ENCODE measurements at regions not wholly inside any gene's neighbourhood (a gene's known extent, or its start where the extent isn't known, plus 50 kb on each side); places are given as distances from the start of the nearest gene placed in this dataset.
"Not testable (repeated sequence)": the region's sequence is repeated elsewhere in the genome, so short reads cannot be mapped to it uniquely, and the experiment has no call there.

DNA sequence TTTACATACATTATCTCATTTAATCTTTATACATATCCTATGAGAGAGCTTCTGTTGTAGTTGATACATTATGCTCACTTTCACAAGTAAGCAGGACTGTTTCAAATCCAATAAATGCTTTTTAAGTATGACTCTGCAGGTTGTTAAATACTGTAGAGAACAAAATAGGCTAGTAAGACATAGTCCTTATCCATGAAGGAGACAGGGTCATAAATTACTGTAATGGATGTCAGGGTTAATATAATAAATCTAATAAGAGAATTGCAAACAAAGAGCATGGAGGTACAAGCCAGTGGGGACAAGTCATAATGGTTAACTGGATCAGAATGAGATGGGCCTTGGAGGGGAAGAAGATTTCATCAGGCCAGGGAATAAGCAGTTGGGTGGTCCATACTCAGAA is 303.8 kb upstream of the RGS6 start:
- peaks cover 11% of the 10 kb centered on the region for H3K9me3 Mint-ChIP-seq
- intact Hi-C loops (cut with micrococcal nuclease), result no loop called here
- no peaks in the 10 kb centered on the region for H3K27me3 Mint-ChIP-seq (ENCODE audit: low read depth)
- H3K36me3 Mint-ChIP-seq (ENCODE audit: low read depth), result peaks cover 60% of the 10 kb centered on the region
- no peak overlapping the region for H3K4me3 Mint-ChIP-seq (ENCODE audit: low read depth)
- peaks cover 3% of the 10 kb centered on the region for H3K4me1 Mint-ChIP-seq (ENCODE audit: low read depth)
- H3K27ac Mint-ChIP-seq, result no peak overlapping the region
- no peak for DNase-seq (ENCODE audit: low spot score)

DNA sequence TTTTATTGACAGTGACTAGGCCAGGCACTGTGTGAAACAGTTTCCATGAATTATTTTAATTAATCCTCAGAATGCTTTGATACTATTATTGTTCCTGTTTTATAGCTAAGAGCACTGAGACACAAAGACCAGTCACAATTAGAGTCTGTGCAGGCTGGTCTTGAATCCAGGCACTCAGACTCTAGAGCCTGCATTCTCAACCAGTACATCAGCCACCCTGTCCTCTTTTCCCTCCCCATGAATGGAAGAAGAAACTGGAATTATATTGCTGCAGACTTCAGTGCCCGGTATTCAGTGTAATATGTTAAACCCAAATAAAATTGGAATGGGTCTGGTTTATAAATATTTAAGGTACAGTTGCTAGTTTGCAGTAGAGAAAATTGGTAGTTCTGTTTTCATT is 303.0 kb upstream of the RGS6 start:
- no peak for DNase-seq (ENCODE audit: low spot score)
- intact Hi-C loops (cut with micrococcal nuclease), result no loop called here
- Mint-ChIP-seq H3K4me3 (ENCODE audit: low read depth) (no peak overlapping the region), H3K4me1 (ENCODE audit: low read depth) (no peaks in the 10 kb centered on the region), H3K36me3 (ENCODE audit: low read depth) (peaks cover 60% of the 10 kb centered on the region), H3K9me3 (peaks cover 16% of the 10 kb centered on the region), H3K27me3 (ENCODE audit: low read depth) (no peaks in the 10 kb centered on the region), H3K27ac (no peak overlapping the region)

DNA sequence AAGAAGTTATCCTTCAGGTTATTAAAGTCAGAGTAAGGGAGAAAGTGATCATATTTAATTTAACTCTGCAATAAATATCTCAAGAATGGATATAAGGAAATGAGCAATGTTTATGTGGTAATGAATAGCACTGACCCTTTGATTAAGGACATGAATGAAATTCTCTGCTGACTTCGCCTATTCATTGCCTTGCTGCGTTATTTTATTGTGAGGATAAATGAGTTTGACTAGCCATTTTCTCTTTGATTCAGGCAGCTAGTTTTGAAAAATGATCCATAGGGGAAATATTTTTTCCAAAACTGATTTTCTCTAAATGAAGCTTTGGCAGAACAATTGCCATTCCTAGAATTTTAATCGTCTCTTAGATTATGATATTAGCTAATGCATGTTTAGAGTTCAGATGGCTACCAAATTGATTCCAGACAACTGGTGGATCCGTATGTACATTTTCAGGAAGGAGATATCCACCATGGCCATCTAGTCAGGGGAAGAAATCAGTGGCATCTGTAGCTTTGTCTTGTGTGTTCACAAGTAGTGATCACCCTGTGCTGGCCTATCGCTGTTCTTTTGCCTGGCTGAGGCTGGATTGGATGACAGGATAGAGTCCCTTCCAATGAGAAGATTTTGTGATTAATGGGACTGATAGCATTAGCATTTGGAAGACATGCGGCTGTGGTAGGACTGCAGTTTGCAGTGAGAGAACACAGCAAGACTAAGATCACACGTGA is 302.3 kb upstream of the RGS6 start:
- peaks cover 63% of the 10 kb centered on the region for H3K36me3 Mint-ChIP-seq (ENCODE audit: low read depth)
- H3K4me3 Mint-ChIP-seq (ENCODE audit: low read depth), result no peak overlapping the region
- peaks cover 16% of the 10 kb centered on the region for H3K9me3 Mint-ChIP-seq
- no peaks in the 10 kb centered on the region for H3K4me1 Mint-ChIP-seq (ENCODE audit: low read depth)
- intact Hi-C loops (cut with micrococcal nuclease), result no loop called here
- H3K27me3 Mint-ChIP-seq (ENCODE audit: low read depth), result no peaks in the 10 kb centered on the region
- H3K27ac Mint-ChIP-seq, result no peak overlapping the region
- DNase-seq (ENCODE audit: low spot score), result no peak

DNA sequence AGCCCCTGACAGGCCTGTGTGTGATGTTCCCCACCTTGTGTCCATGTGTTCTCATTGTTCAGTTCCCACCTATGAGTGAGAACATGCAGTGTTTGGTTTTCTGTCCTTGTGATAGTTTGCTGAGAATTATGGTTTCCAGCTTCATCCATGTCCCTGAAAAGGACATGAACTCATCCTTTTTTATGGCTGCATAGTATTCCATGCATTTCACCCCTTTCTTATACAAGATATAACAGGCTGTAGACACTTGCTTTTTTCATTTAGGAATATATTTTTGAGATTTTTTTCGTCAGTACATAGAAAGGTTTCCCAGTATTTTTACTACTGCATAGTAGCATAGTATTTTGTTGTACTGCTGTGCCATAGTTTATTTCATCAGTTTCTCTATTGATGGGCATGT is 301.2 kb upstream of the RGS6 start:
- H3K27ac Mint-ChIP-seq; H3K27me3 Mint-ChIP-seq (ENCODE audit: low read depth); DNase-seq (ENCODE audit: low spot score); H3K4me3 Mint-ChIP-seq (ENCODE audit: low read depth); intact Hi-C loops (cut with micrococcal nuclease); H3K4me1 Mint-ChIP-seq (ENCODE audit: low read depth): not testable (repeated sequence)
- peaks cover 67% of the 10 kb centered on the region for H3K36me3 Mint-ChIP-seq (ENCODE audit: low read depth)
- H3K9me3 Mint-ChIP-seq, result peaks cover 16% of the 10 kb centered on the region

DNA sequence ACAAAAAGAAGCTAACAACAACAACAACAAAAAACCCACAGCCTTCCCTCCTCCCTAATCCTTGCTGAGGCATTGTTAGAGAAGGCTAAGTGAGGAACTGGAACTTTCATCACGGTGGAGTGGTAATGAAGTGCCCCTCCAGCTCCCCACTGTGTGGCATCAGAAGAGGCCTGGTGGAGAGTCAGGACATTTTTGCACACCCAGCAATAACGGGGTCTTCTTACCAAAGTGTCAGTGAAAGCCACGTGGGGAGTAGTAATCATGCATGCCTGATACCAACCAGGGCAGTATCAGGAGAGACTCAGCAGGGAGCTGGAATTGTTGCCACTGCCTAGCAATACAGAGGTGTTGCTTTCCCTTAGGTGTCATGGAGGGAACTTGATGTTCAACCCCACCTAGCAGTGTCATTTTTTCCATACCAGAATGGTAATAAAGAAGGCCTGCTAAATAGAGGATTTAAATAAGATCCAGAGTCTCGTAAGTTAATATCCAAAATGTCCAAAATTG is 299.7 kb upstream of the RGS6 start:
- peaks cover 11% of the 10 kb centered on the region for H3K4me1 Mint-ChIP-seq (ENCODE audit: low read depth)
- H3K27me3 Mint-ChIP-seq (ENCODE audit: low read depth), result no peaks in the 10 kb centered on the region
- no peak for DNase-seq (ENCODE audit: low spot score)
- peaks cover 70% of the 10 kb centered on the region for H3K36me3 Mint-ChIP-seq (ENCODE audit: low read depth)
- intact Hi-C loops (cut with micrococcal nuclease), result no loop called here
- H3K4me3 Mint-ChIP-seq (ENCODE audit: low read depth), result no peak overlapping the region
- H3K9me3 Mint-ChIP-seq, result peaks cover 21% of the 10 kb centered on the region
- H3K27ac Mint-ChIP-seq, result no peak overlapping the region

DNA sequence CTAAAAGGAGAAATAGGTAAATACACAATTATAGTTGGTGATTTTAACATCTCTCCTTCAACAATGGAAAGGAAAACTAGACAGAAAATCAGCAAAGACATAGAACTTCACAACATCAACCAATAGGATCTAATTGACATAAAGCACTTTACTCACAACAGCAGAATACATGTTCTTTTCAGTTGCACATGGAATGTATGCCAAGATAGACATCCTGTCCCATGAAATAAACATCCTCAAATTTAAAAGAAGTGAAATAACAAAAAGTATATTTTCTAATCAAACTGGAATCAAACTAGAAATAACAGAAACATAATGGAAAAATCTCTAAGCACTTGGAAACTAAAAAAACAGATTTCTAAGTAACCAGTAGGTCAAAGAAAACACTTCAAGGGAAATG is 296.2 kb upstream of the RGS6 start:
- Mint-ChIP-seq H3K36me3 (ENCODE audit: low read depth) (peaks cover 67% of the 10 kb centered on the region), H3K4me3 (ENCODE audit: low read depth) (no peak overlapping the region), H3K27me3 (ENCODE audit: low read depth) (no peaks in the 10 kb centered on the region), H3K4me1 (ENCODE audit: low read depth) (peaks cover 11% of the 10 kb centered on the region), H3K9me3 (peaks cover 21% of the 10 kb centered on the region), H3K27ac (peak overlapping the region; percentile 51)
- intact Hi-C loops (cut with micrococcal nuclease), result no loop called here
- no peak for DNase-seq (ENCODE audit: low spot score)

DNA sequence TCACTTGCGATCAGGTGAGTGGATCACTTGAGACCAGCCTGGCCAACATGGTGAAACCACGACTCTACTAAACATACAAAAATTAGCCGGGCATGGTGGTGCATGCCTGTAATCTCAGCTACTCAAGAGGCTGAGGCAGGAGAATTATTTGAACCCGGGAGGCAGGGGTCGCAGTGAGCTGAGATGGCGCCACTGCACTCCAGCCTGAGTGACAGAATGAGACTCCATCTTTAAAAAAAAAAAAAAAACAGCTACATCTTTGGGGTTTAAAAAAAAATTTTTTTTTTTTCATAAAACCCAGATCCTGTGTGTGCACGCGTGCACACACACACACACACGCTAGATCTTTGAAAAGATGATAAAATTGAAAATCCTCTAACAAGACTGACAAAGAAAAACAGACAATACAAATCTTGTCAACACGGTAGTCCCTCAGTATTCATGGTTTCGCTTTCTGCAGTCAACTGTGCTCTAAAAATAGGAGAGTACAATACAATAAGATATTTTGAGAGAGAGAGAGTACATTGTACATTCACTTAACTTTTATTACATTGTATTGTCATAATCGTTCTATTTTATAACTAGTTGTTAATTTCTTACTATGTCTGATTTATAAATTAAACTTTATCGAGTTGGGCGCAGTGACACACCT is 295.3 kb upstream of the RGS6 start:
- Mint-ChIP-seq H3K27ac (no peak overlapping the region), H3K4me3 (ENCODE audit: low read depth) (no peak overlapping the region), H3K36me3 (ENCODE audit: low read depth) (peaks cover 65% of the 10 kb centered on the region), H3K27me3 (ENCODE audit: low read depth) (no peaks in the 10 kb centered on the region), H3K4me1 (ENCODE audit: low read depth) (peaks cover 11% of the 10 kb centered on the region), H3K9me3 (peaks cover 21% of the 10 kb centered on the region)
- no peak for DNase-seq (ENCODE audit: low spot score)
- intact Hi-C loops (cut with micrococcal nuclease), result no loop called here

DNA sequence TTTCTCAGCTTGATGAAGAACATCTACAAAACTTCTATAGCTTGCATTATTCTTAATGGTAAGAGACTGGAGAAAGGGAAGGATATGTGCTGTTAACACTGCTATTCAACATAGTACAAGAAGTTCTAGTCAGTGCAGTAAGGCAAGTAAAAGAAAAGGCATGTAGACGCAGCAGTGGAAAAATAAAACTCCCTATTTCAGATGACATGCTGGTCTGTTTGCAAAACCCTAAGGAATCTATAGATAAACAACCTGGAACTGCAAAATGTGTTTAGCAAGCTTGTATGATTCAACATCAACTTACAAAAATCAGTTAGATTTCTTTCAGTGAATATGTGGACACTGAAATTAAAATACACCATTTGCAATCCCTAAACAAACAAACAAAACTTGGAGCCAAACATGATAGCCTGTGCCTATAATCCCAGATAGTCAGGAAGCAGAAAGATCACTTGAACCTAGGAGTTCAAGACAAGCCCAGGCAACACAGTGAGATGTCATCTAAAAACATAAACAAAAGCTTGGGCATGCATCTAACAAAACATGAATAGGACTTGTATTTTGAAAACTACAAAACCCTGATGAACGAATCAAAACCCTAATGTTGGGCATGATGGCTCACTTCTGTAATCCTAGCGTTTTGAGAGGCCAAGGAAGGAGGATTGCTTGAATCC is 293.6 kb upstream of the RGS6 start:
- Mint-ChIP-seq H3K4me1 (ENCODE audit: low read depth) (peaks cover 11% of the 10 kb centered on the region), H3K4me3 (ENCODE audit: low read depth) (no peak overlapping the region), H3K36me3 (ENCODE audit: low read depth) (peaks cover 64% of the 10 kb centered on the region), H3K9me3 (peaks cover 24% of the 10 kb centered on the region), H3K27me3 (ENCODE audit: low read depth) (no peaks in the 10 kb centered on the region), H3K27ac (no peak overlapping the region)
- no peak for DNase-seq (ENCODE audit: low spot score)
- intact Hi-C loops (cut with micrococcal nuclease), result no loop called here

DNA sequence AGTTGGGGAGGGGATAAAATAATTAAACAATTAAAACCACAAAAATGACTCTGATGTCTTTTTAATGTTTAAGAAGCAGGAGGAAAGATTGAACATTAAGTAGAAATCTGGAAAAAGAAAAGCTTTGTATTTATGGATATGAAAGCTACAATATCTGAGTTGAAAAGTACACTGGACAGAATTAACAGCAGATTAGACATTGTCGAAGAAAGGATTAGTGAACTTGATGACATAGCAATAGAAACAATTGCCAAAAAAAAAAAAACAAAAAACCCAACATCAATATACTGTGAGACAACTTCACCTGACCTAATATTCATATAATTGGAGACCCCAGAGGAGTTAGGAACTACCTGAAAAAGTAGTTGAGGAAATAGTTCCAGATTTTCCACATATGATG is 289.5 kb upstream of the RGS6 start:
- Mint-ChIP-seq H3K4me1 (ENCODE audit: low read depth) (no peaks in the 10 kb centered on the region), H3K27me3 (ENCODE audit: low read depth) (no peaks in the 10 kb centered on the region), H3K4me3 (ENCODE audit: low read depth) (no peak overlapping the region), H3K9me3 (peaks cover 21% of the 10 kb centered on the region), H3K36me3 (ENCODE audit: low read depth) (peaks cover 60% of the 10 kb centered on the region), H3K27ac (no peak overlapping the region)
- intact Hi-C loops (cut with micrococcal nuclease), result no loop called here
- DNase-seq (ENCODE audit: low spot score), result no peak

DNA sequence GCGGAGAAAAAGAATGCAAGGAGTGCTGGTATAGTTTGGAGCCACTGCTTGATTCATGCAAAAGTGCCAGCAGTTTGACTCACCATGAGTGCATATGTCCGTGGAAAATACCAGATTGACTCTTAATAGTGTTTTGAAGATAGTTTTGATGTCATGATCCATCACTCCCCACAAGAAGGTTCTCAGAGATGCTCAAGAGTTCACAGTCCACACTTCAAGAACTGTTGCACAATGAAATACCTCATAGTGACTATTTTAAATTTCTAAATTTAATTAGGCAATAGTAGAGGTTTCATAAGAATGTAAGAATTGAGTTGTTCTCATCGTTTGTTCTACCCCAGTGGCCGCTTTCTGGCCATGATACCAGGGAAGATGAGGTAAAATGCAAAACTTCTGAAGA is 286.6 kb upstream of the RGS6 start:
- DNase-seq (ENCODE audit: low spot score), result no peak
- no peaks in the 10 kb centered on the region for H3K4me1 Mint-ChIP-seq (ENCODE audit: low read depth)
- intact Hi-C loops (cut with micrococcal nuclease), result no loop called here
- H3K27ac Mint-ChIP-seq, result no peak overlapping the region
- no peaks in the 10 kb centered on the region for H3K27me3 Mint-ChIP-seq (ENCODE audit: low read depth)
- peaks cover 22% of the 10 kb centered on the region for H3K9me3 Mint-ChIP-seq
- H3K4me3 Mint-ChIP-seq (ENCODE audit: low read depth), result no peak overlapping the region
- peaks cover 61% of the 10 kb centered on the region for H3K36me3 Mint-ChIP-seq (ENCODE audit: low read depth)

DNA sequence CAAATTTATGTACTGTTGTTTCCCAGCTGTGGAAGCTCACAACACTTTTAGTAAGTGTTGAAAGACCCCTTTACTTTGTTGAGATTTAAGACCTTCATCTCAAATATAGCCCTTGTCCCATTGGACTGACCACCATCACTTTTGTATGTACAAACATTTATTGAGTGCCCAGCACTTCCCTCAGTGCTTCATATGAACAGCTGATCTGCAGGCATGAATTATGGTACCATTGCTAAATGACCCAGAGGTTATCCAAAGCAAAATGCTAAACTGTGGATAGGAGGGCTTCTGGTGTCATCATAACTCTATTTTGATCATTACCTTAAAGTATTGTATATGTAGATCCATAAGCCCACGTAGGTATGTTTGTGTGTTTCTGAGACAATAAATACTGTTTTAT is 285.7 kb upstream of the RGS6 start:
- Mint-ChIP-seq H3K4me1 (ENCODE audit: low read depth) (peaks cover 2% of the 10 kb centered on the region), H3K4me3 (ENCODE audit: low read depth) (no peak overlapping the region), H3K9me3 (peaks cover 26% of the 10 kb centered on the region), H3K36me3 (ENCODE audit: low read depth) (peaks cover 64% of the 10 kb centered on the region), H3K27ac (no peak overlapping the region), H3K27me3 (ENCODE audit: low read depth) (no peaks in the 10 kb centered on the region)
- intact Hi-C loops (cut with micrococcal nuclease), result no loop called here
- DNase-seq (ENCODE audit: low spot score), result no peak

DNA sequence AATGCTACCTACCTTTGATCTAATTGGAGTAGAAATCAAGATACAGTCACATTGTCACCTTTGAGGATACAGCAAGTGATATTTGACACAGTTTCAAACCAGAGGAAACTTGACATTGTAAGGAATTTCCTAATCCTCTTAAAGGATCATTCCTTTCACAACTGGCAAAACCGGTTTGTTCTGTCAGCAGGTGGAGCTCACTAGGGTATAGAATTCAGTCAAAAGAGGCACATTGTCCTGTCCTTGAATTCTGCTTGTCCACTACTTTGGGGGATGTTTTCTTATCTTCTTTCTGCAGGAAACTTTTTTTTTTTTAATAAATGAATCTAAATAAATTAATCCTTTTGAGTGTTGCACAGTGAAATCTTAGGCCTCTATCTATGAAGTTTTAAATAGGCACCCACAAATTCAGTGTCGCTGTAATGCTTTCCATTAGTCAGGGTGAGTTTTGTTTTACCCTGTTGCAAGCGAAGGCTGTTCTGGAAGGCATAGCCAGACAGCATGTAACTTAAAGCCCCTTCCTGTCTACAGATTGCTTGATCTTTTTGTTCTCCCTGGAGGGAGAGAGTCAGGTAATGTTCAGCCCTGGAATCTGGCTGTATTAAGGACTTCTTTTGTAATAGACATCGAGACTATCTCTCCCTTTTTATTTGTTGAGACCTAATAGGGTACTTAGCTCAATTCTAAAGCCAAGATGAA is 285.0 kb upstream of the RGS6 start:
- intact Hi-C loops (cut with micrococcal nuclease), result no loop called here
- DNase-seq (ENCODE audit: low spot score), result no peak
- no peak overlapping the region for H3K4me3 Mint-ChIP-seq (ENCODE audit: low read depth)
- peaks cover 64% of the 10 kb centered on the region for H3K36me3 Mint-ChIP-seq (ENCODE audit: low read depth)
- peaks cover 3% of the 10 kb centered on the region for H3K4me1 Mint-ChIP-seq (ENCODE audit: low read depth)
- H3K27ac Mint-ChIP-seq, result no peak overlapping the region
- peaks cover 28% of the 10 kb centered on the region for H3K9me3 Mint-ChIP-seq
- no peaks in the 10 kb centered on the region for H3K27me3 Mint-ChIP-seq (ENCODE audit: low read depth)

DNA sequence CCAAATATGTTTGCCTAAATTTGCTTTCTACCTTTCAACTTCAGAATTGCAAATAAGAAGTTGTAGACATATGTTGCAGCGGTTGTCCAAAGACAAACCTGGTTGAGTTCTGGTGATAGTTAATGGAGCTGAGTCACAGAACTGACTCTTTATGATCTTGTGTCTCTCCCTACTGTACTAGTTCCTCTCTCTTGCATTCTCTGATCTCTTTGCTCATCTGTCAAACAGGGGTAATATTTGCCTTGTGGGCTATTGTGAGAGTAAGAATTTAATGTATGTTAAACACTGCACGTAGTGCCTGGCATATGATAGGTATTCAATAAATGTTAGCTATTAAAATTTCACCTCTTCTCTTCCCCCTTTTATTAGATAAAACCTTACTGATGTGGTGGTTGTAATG is 283.5 kb upstream of the RGS6 start:
- H3K36me3 Mint-ChIP-seq (ENCODE audit: low read depth), result peaks cover 67% of the 10 kb centered on the region
- DNase-seq (ENCODE audit: low spot score), result no peak
- no peak overlapping the region for H3K27ac Mint-ChIP-seq
- peaks cover 6% of the 10 kb centered on the region for H3K4me1 Mint-ChIP-seq (ENCODE audit: low read depth)
- no peaks in the 10 kb centered on the region for H3K27me3 Mint-ChIP-seq (ENCODE audit: low read depth)
- H3K4me3 Mint-ChIP-seq (ENCODE audit: low read depth), result no peak overlapping the region
- H3K9me3 Mint-ChIP-seq, result peaks cover 34% of the 10 kb centered on the region
- intact Hi-C loops (cut with micrococcal nuclease), result no loop called here

Data from activated T-helper 2 cell treated with anti-CD3 and anti-CD28 coated beads, Interferon-gamma antibody, Interleukin-2, Interleukin-4, amounts not matched to agents 10 μg/mL and 5 μg/mL and 100 μg/mL, durations not matched to agents 14 hours and 24 hours and 36 hours (primary cell).